ENCODE measurements at regions not wholly inside any gene's neighbourhood (a gene's known extent, or its start where the extent isn't known, plus 50 kb on each side); places are given as distances from the start of the nearest gene placed in this dataset.
"Not testable (repeated sequence)": the region's sequence is repeated elsewhere in the genome, so short reads cannot be mapped to it uniquely, and the experiment has no call there.

DNA sequence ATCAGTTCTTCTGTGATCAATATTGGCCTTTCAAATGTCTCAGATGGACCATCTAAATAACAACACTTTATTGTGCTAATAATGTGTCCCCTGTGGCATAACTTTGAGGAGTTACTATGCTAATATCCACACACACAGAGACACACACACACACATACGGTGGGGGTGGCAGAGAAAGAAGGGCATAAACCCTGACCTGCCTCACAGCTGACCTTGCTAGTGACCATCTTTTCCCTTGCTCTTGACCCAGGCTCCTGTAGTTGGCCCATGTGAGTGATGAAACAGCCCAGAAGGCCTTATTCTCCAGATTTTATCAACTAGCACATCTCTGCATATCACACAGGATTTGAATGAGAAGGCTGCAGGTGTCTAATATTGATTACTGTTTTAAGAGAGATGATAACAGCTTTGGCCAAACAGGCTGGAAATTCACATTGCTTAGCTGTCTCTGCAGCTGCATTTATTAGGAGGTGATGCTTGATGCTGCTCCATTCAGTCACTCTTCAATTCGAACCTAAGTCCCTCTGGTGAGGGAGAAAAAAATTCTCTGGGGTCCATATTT lies 176.4 kb downstream of the ACTR3 start:
- no peak for DNase-seq

DNA sequence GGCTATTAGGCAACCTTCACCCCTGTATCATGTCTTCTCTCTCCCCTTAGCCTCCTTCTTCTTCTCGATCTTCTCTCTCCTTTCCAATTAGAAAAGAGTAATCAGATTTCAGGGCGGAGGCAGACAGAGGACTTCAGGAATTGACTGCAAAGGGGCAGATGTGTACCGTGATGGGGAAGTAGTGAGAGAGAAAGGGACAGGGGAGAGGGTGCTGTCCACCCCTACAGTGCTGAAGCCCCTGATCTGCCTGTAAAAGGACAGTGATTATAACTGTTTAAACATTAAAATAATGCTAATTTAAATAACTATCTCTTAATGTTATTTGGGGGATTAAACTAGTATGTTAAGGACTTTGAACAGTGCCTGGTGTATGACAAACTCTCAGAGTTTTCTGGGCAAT lies 178.5 kb downstream of the ACTR3 start:
- DNase-seq: no peak

DNA sequence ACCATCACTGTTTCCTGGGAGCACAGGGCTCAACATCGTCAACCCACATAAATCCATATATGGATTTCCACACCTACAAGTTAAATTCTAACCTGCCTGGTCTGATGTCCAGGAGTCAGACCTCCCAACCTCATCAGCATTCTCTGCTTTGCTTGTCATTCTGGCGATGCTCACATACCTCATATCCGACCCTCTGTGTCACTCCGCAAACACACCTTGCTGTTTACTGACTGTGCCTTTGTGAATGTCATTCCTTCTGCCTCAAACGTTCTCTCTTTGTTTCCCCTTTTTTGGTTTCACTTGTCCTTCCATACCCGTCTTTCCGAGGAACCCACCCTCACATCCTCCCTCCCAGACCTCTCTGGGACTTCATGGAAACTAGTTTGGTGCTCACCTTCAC lies 187.1 kb downstream of the ACTR3 start:
- no peak for DNase-seq

DNA sequence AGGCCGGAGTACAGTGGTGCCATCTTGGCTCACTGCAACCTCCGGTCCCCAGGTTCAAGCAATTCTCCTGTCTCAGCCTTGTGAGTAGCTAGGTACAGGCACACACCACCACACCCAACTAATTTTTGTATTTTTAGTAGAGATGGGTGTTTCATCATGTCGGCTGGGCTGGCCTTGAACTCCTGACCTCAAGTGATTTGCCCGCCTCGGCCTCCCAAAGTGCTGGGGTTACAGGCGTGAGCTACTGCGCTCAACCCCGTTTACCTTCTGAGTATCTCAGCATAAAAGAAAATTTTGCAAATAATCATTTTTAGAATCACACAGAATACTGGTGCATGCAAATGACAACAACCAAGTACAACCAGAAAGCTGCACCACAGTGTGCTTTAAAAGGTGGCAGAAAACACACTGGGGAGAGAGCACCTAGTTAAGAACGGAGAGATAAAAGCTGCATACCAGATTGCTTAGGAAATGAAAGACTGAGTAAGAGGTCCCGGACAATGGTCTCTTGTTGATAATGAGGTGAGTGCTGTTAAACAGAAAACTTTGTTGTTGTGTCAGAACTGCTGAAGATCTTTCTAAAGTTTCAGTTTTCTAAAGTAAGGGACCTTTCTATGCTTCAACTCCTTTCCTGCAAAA lies 189.6 kb downstream of the ACTR3 start:
- no peak for DNase-seq

DNA sequence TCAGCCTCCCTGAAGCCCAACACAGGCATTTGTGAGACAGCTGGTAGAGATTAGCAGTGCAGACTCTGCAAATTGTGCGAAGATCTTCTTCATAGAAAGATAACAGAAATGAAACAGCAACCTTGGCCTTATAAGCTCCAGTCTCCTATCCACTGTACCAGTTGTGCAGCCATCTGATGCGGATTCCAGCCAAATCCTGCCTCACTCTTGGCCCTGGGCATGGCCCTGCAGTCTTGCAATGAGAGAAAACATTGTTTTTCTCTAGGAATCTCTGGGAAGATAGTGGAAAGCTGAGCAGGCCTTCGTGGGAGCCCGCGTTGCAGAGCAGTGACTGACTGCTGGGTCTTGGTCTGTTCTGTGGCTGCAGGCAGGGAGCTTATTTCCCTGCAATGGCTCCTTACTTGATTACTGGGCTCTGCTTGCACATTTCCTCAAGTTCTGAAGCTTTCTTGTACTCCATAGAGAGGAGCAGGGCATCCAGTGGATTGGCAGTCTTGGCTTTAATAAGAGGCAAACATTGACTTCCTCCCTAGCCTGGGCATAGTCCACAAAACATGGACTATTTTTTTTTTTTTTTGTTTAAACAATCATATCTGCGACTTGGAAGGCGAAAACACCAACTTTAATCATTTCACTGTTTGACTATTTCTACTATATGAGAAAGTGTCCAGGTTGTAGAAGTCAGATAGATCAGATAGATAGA lies 193.0 kb downstream of the ACTR3 start:
- DNase-seq: no peak

DNA sequence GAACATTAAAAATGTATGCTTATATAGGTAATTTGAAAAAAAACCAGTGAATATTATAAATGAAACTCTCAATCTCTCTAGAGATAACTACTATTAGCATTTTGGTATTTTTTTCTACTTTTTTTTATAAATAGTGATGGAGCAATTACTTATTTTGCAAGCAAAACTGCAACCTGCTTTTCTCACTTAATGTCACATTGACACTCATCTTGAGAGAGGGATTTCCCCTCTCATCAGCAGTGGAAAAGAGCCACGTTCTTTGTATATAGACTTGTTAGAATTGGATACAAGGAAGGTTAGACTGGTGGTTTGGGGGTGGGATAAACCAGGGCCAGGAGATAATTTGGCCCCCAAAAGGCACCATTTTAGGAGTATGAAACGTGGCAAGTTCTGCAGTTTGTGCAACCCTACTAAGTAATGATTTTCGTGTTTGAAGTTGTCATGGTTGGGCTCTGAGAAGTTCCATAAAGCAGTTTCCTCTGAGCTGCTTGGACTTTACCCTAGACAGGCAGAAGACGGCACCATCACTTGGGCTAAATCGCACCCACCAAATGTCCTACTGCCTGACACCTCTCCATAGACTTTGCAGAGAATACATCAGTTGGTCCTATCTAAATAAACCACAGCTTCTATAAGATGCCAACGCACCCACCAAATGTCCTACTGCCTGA lies 194.0 kb downstream of the ACTR3 start:
- DNase-seq: no peak

DNA sequence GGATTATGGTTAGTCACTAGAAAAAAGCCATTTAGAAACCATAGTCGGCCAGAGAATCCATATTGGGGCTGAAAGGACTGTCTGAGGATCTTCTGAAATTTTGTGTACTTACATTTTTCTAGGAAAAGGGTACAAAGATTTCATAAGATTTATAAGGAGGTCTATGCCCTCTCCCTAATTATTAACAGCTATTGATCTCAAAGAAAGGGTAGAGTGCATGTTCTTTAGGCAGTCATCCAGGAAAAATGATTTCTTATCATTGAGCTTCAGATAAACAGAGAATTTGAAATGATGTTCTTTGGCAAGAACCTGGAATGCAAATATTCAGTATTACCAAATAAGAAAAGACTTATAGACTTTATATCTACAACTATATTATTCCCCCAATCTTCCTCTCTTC lies 195.3 kb downstream of the ACTR3 start:
- no peak for DNase-seq

DNA sequence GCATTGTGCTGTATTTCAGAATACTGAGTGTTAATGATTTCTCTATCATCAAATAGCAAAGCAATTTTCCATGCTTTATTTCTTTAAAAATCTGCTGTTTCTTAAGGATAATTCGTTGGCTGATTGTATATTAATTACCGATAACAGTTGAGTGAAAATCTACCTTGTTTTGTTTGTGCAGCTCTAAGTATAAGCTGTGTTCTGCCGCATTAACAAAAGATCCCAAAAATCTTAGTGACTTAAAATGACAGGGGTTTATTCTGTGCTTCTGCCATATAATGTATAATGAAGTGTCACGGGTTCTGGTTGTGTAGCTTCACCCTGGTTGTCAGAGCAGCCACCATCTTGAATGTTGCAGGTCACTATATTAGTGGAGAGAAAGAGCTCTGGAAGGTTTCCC lies 196.1 kb downstream of the ACTR3 start:
- no peak for DNase-seq

DNA sequence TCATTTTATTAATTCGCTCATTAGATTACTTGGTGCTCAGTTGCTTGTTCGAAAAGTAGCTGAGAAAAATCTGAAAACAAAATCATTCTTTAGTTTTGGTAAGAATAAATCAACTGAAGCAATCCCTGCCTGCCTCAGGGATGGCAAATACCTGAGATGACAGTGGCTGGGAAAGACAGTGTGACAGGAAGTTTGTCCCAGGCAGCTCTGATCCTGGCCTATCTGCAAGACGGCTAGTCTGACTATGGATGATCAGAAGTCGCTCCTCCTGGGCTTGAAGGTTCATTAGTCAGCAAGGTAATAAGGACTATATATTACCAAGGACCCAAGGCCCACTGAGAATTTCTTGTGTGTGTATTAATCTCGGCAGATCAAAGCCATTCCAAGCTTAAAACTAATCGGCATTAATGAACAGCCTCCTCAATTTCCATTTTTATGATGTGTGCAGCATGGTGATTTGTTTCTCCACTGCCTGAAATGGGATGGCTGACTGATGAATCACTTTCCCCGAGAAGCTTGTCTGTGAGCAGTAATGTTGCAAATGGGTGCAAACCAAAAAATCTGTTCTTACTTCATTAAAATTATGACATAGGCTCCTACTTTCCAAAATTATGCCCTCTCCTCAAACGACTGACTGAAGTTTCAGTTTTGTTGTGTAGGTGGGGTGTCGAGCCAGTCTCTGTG lies 199.9 kb downstream of the ACTR3 start:
- no peak for DNase-seq

DNA sequence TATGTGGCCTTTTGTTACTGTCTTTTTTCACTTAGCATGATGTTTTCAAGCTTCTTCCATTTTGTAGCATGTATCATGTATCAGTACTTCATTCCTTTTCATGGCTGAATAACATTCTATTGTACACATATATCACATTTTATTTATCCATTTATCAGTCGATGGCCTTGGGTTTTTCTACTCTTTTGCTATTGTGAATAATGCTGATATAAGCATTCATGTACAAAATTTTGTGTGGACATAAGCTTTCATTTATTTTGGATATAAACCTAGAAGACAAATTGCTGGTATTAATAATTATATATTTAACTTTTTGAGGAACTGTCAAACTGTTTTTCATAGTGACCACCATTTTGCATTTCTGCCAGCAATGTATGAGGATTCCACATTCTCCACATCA lies 201.1 kb downstream of the ACTR3 start:
- no peak for DNase-seq

DNA sequence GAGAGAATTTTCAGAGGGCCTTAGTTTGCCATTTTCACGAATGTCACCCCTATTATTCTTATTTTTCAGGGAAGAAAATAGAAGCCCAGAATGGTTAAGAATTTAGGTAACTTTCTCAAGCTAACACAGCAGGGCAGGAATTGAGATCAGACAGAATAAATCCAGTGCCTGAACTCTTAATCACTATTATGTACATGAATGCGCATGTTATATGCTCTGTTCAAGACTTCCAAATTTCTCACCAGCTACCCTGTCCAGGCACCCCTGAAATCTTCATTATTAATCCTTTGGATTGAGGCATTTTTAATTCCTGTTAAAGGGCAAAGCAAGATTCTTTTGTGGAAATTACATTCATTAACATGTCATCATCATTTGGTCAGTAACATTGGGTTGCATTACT lies 218.4 kb downstream of the ACTR3 start:
- no peak for DNase-seq

DNA sequence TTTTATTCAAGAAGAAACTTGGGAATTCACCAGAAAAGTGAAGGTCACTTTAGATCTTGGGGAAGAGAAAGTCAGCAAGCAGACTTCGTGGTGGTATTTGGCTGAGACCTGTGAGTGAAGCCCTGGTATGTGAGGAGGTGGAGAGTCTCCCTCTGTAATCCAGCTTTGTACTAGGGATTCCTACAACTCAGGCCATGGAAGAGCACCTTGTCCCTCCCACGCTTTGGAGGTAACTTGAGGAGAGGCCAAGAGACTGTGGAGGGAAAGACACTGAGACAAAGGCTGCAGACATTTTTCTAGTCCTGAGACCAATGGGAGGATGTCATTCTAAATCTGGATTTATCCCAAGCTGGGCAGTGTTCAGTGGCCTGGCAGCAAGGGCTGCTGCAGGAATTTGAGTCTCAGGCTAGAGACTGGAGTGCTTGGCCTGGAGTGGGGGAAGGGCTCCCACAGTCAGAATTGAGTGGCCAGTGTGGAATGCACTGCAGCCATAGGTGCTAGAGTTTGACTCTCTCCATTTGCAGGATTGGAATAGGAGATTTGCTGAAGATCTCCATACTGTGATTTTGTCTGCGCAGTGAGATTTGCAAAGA lies 219.0 kb downstream of the ACTR3 start:
- no peak for DNase-seq

DNA sequence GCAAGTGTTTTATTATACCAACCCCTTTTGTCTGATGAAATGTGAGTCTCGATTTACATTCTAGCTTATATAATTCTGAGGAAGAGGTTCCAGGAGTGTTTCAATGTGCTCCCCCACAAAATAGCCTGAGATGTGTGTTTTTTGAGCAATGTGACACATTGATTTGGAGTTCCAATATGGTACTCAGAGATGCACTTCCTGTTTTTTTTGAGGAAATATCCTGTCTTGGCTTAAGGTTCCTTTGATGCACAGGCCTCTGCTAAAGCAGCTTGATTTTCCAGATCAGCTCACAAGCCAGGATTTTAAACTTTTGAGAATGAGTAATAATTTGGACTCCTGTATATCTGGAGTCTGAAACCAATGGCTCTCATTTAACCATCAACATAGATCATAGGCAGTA lies 221.4 kb downstream of the ACTR3 start:
- no peak for DNase-seq

DNA sequence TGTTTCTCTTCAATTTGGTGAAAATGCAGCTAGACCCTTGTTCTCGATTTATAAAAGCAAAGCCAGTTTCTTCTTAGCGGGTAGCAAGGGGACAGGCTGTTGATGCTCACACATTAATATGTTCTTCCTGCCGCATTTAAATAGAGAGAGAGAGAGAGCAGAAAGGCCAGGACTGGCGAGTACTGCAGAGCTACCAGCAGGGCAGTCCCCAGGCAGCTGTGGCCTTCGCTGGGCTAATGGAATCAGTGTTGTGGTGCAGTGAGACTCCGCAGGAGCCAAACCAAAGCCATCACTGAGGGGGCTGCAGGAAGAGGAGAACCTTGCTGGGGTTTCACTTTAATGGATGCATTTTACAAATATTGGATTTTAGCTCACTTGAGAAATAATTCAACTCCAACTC lies 223.6 kb downstream of the ACTR3 start:
- no peak for DNase-seq

DNA sequence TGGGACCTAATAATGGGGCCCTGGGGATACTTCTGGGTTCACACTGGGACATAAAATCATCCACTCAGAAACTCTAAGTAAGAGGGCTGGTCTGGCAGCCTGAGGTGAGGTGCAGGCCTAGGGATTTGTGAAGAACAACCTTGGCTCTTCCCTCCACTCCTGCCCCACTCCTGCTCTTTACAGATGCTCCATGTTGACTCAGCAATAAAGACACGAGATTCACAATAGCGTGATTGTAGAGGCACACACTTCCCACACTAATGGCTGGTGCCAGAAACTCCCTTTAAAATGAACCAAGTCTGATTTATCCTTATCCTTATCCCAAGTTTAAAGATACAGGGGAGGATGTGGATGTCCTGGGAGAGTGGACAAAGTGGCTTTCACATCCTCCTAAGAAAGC lies 228.2 kb downstream of the ACTR3 start:
- no peak for DNase-seq

DNA sequence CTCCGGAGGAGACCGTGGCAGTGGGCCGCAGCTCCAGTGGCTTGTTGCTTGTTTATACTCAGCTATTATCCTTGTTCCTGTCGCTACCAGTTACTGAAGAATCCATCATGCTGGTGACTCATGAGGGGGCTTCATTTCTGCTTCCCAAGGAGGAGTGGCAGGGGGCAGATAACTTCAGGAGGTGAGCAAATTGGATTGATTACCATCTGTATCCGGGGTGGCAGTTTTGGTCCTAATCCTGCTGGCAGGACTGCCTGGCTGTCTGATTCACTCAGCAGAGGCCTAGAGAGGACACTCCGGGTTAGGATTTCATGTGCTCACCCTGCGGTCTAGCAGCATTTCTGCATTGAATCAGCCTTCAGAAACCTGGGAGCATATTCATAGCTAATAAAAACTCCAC lies 230.0 kb downstream of the ACTR3 start:
- DNase-seq: no peak

DNA sequence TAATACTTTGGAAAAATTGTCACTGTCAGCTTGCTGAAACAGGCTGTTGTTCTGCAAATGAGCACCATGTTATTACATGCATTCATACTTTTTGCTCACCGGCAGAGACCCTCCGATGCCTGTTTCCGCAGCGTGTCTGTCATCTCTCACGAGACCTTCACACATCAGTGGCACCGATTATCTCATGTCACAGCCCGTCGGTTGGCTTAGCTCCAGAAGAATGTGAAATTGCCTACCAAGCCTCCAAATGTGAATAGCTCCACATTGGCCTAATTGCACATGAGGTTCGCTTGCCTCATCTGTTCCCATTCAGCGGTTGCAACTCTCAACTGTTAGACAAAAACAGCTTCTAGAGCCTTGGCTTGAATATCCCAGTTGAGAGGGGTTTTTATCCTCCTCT lies 233.0 kb downstream of the ACTR3 start:
- DNase-seq: no peak

DNA sequence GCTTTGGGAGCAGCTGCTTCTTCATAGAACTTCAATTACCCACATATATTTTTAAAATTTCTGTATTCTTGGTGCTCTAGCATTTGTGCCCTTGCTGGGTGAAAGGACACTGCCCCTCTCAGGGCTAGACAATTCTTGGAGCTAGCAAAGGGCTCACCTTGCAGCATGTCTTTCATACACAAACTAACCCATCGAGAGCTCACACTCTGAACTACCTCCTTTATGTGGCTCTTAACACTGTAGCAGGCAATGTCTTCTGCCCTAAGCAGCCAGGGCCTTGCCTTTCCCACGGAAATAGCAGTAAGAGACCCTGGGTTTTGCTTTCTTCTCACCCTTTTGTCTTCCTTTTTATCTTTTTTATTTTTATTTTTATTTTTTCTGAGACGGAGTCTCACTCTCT lies 234.0 kb downstream of the ACTR3 start:
- no peak for DNase-seq

DNA sequence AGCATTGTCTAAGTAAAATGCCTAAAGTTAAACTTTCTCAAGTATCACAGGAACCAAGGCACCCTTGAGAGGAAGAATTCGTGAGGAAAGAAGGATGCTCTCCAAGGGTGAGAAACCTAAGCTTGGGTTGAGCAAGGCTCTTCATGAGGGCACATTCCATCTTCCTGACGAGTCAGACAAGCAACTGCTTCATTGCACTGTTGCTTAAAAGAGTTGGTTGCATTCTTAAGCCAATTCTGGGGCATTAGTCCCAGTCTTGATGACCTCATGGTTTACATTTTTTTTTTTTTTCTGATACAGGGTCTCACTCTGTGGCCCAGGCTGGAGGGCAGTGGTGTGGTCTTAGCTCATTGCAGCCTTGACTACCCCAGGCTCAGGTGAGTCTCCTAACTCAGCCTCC lies 237.5 kb downstream of the ACTR3 start:
- DNase-seq: no peak

DNA sequence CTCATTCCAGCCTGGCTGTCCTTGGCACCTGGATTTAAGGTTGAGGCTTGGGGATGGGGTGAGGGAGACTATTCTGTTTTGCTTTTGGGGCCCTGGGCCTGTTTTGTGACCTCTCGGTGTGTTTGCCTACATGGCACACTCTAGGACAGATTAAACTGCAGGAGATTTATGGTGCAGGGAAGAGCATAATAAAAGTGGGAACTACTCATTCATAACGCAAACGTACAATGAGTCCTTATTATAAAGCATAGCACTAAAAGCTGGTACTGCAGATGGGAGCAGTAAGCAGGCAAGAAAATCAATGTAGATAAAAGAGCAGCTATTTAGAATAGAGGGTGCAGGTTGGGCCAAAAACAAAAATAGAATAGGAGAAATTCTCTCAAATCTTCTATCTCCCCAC lies 238.4 kb downstream of the ACTR3 start:
- DNase-seq: no peak

DNA sequence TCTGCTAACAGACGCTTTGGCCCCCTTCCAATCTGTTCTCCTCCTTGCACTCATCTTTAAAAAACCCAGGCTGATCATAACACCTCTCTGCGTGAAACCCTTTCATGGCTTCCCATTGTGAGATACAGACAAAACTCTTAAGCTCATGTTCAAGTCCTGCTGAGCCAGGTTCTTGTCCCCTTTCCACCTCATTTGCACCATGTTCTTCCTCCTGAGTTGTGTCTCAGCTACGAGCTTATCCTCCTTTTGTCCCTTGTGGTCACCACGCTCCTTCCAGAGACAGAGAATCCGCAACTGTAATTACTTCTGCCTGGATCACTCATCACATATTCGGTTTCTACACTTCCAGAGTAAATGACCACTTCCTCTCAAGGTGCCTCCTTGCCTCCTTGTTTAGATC lies 238.8 kb downstream of the ACTR3 start:
- no peak for DNase-seq

DNA sequence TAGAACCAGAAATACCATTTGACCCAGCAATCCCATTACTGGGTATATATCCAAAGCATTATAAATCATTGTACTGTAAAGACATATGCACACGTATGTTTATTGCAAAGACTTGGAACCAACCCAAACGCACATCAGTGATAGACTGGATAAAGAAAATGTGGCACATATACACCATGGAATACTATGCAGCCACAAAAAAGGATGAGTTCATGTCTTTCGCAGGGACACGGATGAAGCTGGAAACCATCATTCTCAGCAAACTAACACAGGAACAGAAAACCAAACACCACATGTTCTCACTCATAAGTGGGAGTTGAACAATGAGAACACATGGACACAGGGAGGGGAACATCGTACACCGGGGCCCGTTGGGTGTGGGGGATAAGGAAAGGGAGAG lies 242.2 kb downstream of the ACTR3 start:
- DNase-seq: not testable (repeated sequence)

DNA sequence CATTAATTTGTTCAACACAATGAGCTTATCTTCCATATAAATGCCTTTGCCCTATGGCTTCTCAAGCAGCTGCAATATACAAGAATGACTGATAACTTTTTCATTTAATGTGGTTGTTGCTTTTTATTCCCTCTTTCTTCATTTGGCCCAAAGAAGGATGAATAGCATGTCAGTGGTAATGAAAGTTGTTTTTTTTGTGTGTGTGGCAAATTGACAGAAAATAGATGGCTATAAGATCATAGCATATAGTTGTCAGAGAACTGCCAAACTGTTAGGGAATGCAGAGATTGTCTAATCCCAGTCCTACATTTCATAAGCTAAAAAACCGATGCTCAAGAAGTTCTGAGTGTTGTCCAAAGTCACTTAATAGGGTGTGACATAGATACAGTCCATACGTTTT lies 244.3 kb downstream of the ACTR3 start:
- DNase-seq: no peak

All from NCI-H774 (cell line).